ENCODE measurements at regions not wholly inside any gene's neighbourhood (a gene's known extent, or its start where the extent isn't known, plus 50 kb on each side); places are given as distances from the start of the nearest gene placed in this dataset.
"Not testable (repeated sequence)": the region's sequence is repeated elsewhere in the genome, so short reads cannot be mapped to it uniquely, and the experiment has no call there.

DNA sequence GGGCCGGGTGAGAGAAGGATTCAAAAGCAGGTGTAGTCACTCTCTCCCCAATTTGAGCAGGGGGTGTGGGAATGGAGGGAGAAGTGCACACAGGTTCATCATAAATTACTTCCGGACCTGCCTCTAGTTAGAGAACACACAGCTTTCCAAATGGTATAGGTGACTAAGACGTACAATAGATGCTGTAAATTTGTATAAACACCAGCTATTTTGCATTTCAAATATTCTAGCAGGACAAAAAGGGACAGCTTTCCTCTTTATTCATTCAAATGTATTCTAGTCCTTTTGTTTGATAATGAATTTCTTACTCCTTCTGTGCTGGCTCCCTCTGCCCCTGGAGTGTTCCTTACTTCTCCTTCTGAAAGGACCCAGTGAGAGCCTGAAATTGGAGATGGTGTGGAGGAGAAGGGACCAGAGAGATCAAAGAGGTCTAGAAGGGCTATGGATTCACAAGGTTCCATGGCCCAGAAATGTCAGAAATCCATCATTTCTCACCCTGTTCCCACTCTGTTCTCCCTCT, 53.2 kb upstream of the SH3BP4 start:
- ChIA-PET POLR2A (no interaction called here), CTCF (interaction anchor here (1.4 kb wide), 1 partner anchor 17 kb away, joined by 5 read pairs; no protein-coding TSS in a partner anchor)
- no peak overlapping the region for H3K4me3 ChIP-seq (ENCODE audit: low read depth, low read length)
- no peak for DNase-seq (ENCODE audit: low read depth, low spot score)
- TF ChIP-seq, protein P1, sequence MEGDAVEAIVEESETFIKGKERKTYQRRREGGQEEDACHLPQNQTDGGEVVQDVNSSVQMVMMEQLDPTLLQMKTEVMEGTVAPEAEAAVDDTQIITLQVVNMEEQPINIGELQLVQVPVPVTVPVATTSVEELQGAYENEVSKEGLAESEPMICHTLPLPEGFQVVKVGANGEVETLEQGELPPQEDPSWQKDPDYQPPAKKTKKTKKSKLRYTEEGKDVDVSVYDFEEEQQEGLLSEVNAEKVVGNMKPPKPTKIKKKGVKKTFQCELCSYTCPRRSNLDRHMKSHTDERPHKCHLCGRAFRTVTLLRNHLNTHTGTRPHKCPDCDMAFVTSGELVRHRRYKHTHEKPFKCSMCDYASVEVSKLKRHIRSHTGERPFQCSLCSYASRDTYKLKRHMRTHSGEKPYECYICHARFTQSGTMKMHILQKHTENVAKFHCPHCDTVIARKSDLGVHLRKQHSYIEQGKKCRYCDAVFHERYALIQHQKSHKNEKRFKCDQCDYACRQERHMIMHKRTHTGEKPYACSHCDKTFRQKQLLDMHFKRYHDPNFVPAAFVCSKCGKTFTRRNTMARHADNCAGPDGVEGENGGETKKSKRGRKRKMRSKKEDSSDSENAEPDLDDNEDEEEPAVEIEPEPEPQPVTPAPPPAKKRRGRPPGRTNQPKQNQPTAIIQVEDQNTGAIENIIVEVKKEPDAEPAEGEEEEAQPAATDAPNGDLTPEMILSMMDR (IDR thresholded peaks at IDR 0.05; ENCODE audit: insufficient read depth, low read length, missing control alignments), result no peak

DNA sequence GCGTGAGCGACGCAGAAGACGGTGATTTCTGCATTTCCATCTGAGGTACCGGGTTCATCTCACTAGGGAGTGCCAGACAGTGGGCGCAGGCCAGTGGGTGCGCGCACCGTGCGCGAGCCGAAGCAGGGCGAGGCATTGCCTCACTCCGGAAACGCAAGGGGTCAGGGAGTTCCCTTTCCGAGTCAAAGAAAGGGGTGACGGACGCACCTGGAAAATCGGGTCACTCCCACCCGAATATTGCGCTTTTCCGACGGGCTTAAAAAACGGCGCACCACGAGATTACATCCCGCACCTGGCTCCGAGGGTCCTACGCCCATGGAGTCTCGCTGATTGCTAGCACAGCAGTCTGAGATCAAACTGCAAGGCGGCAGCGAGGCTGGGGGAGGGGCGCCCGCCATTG, 63.4 kb upstream of the SH3BP4 start:
- CTCF ChIA-PET, result interaction anchor here (1.5 kb wide), 1 partner anchor 12 kb away, joined by 3 read pairs; no protein-coding TSS in a partner anchor
- DNase-seq (ENCODE audit: low read depth, low spot score); H3K4me3 ChIP-seq (ENCODE audit: low read depth, low read length); POLR2A ChIA-PET: not testable (repeated sequence)

DNA sequence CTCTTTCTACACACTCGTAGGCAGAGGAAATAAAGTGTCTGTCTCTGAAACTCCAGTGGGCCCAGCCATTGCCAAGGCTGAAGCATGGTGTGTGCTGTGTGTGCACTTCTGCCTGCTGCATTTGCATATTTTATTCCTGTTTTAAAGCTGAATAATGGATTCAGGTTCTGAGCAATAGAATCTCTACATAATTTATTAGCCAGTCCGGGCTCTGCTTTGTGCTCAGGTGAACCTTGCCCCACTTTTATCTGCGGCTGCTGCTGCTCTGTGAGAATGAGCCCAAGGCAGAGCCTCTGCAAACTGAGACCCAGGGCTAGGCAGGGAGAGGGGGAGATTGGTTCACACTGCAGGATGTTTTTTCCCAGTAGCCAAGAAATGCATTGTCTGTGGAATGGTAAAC, 64.6 kb upstream of the SH3BP4 start:
- CTCF ChIA-PET, result no interaction called here
- TF ChIP-seq, protein P1 (IDR thresholded peaks at IDR 0.05; ENCODE audit: insufficient read depth, low read length, missing control alignments), result no peak
- DNase-seq (ENCODE audit: low read depth, low spot score), result no peak
- POLR2A ChIA-PET, result no interaction called here
- no peak overlapping the region for H3K4me3 ChIP-seq (ENCODE audit: low read depth, low read length)

DNA sequence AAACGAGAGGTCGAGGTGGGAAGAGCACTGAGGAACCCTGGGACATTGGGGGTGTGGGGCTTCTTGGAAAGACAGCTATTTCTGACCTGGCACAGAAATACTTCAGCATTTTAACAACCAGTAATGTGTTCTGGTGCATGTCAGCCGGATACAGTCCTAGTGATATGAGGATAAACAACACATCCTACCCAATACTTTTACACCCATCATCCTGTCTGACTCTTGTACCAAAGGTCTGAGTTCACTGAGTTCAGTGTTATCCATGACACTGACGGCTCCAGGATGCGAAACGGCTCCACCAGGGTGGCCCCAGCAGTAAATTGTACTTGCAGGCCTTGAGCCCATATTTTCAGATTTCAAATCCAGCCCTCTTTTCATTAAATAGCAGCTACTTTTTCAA, 65.9 kb upstream of the SH3BP4 start:
- TF ChIP-seq, protein P1 (IDR thresholded peaks at IDR 0.05; ENCODE audit: insufficient read depth, low read length, missing control alignments), result no peak
- no peak for DNase-seq (ENCODE audit: low read depth, low spot score)
- POLR2A ChIA-PET, result no interaction called here
- CTCF ChIA-PET, result interaction anchor here (1.1 kb wide), 1 partner anchor 221 kb away, joined by 3 read pairs; no protein-coding TSS in a partner anchor
- no peak overlapping the region for H3K4me3 ChIP-seq (ENCODE audit: low read depth, low read length)

DNA sequence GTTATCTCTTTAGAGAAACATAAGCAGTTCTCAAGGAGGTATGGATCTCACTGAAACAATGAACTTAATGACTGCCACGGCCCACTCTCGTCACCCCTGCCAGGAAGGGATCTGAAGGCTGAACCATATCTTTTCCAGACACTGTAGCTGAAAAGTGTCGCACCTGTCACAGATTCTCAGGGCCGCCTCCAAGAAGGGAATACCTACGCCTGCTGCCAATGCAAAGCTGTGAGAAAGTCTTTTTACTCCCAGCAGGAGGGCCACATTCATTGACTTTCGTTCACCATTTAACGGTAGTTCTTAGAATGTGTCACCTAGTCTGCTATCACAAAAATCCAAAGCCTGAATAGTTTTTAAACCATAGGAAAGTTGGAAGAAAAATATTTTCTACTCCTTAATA, 66.7 kb upstream of the SH3BP4 start:
- H3K4me3 ChIP-seq (ENCODE audit: low read depth, low read length), result no peak overlapping the region
- ChIA-PET CTCF (interaction anchor here (0.8 to 1.1 kb wide), 2 partner anchors 34 to 222 kb away, joined by 3 read pairs; no protein-coding TSS in a partner anchor), POLR2A (no interaction called here)
- TF ChIP-seq, protein P1 (IDR thresholded peaks at IDR 0.05; ENCODE audit: insufficient read depth, low read length, missing control alignments), result no peak
- DNase-seq (ENCODE audit: low read depth, low spot score), result no peak

DNA sequence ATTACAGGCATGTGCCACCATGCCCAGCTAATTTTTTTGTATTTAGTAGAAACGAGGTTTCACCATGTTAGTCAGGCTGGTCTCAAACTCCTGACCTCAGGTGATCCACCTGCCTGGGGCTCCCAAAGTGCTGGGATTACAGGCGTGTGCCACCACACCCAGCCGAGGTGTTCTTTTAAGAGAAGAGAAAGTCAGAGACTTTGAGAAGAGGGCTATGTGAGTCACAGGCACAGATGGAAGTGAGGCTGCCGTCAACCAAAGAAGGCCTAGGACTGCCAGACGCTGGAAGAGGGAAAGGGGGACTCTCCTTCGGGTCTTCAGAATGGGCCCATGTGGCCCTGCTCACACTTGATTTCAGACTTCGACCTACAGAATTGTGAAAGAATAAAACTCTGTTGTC, 67.2 kb upstream of the SH3BP4 start:
- CTCF ChIA-PET, result no interaction called here
- TF ChIP-seq, protein P1 (IDR thresholded peaks at IDR 0.05; ENCODE audit: insufficient read depth, low read length, missing control alignments), result no peak

More for the DNA sequence above, 67.2 kb upstream of the SH3BP4 start:
- POLR2A ChIA-PET, result no interaction called here
- DNase-seq (ENCODE audit: low read depth, low spot score), result no peak
- H3K4me3 ChIP-seq (ENCODE audit: low read depth, low read length), result no peak overlapping the region
